D341Med (cell line): ENCODE measurements at regions not wholly inside any gene's neighbourhood (a gene's known extent, or its start where the extent isn't known, plus 50 kb on each side); places are given as distances from the start of the nearest gene placed in this dataset.
"Not testable (repeated sequence)": the region's sequence is repeated elsewhere in the genome, so short reads cannot be mapped to it uniquely, and the experiment has no call there.

Experiments used
- DNase-seq: peaks from one replicate; pipeline ENCODE4 v3.0.0; 2012; ENCODE audit warnings: low spot score

GRCh38 chr19:14328406-14328805 lies 52.8 kb upstream of the ADGRE5 start:
- no peak for DNase-seq

- DNase-seq = not testable (repeated sequence)
These were observed 54.2 kb upstream of the ADGRE5 start for GRCh38 chr19:14327061-14327460.

- no peak for DNase-seq
These were observed 55.4 kb upstream of the ADGRE5 start for GRCh38 chr19:14325863-14326262.

GRCh38 chr19:14325134-14325533 lies 56.1 kb upstream of the ADGRE5 start:
- no peak for DNase-seq

GRCh38 chr19:14322889-14323463 lies 58.3 kb upstream of the ADGRE5 start:
- no peak for DNase-seq

- DNase-seq = no peak
These were observed 61.0 kb upstream of the ADGRE5 start for GRCh38 chr19:14320253-14320652.

GRCh38 chr19:14319720-14320119 lies 61.5 kb upstream of the ADGRE5 start:
- not testable (repeated sequence) for DNase-seq

GRCh38 chr19:14318873-14319272 lies 62.4 kb upstream of the ADGRE5 start:
- no peak for DNase-seq

GRCh38 chr19:14317157-14317556 lies 64.1 kb upstream of the ADGRE5 start:
- DNase-seq = no peak

GRCh38 chr19:14315433-14315832 lies 65.8 kb upstream of the ADGRE5 start:
- no peak for DNase-seq

- DNase-seq = no peak
These were observed 71.2 kb upstream of the ADGRE5 start for GRCh38 chr19:14310055-14310454.

GRCh38 chr19:14305706-14306105 lies 75.5 kb upstream of the ADGRE5 start:
- DNase-seq = no peak

GRCh38 chr19:14301150-14301549 lies 80.1 kb upstream of the ADGRE5 start:
- DNase-seq = no peak

- no peak for DNase-seq
These were observed 80.9 kb upstream of the ADGRE5 start for GRCh38 chr19:14300303-14300702.

GRCh38 chr19:14299224-14299827 lies 81.9 kb upstream of the ADGRE5 start:
- DNase-seq = not testable (repeated sequence)

- DNase-seq = not testable (repeated sequence)
These were observed 83.2 kb upstream of the ADGRE5 start for GRCh38 chr19:14297883-14298576.

- not testable (repeated sequence) for DNase-seq
These were observed 86.3 kb upstream of the ADGRE5 start for GRCh38 chr19:14294974-14295373.

- DNase-seq = not testable (repeated sequence)
These were observed 87.5 kb upstream of the ADGRE5 start for GRCh38 chr19:14293816-14294170.

- not testable (repeated sequence) for DNase-seq
These were observed 87.3 kb upstream of the ADGRL1 start for GRCh38 chr19:14293101-14293815.

- not testable (repeated sequence) for DNase-seq
These were observed 83.8 kb upstream of the ADGRL1 start for GRCh38 chr19:14289810-14290209.

GRCh38 chr19:14287837-14288236 lies 81.9 kb upstream of the ADGRL1 start:
- not testable (repeated sequence) for DNase-seq

- DNase-seq = not testable (repeated sequence)
These were observed 80.6 kb upstream of the ADGRL1 start for GRCh38 chr19:14286594-14286993.

GRCh38 chr19:14285726-14286125 lies 79.8 kb upstream of the ADGRL1 start:
- not testable (repeated sequence) for DNase-seq
